PC-9 (cell line): ENCODE measurements at regions not wholly inside any gene's neighbourhood (a gene's known extent, or its start where the extent isn't known, plus 50 kb on each side); places are given as distances from the start of the nearest gene placed in this dataset.

Experiments
- BruUV-seq: library from RNA; stranded (reverse); fragments of 400-500 nt; replicated peaks from 2 replicates; lab custom pipeline; 2021; lab: Mats Ljungman, UMichigan
- CTCF ChIA-PET: fragments of 300-600 bp; sonication (Branson Sonifier 250); formaldehyde crosslinking; loops from one replicate; lab custom pipeline; 2022; ENCODE audit warnings: antibody characterized with exemption; lab: Charles Lee
- POLR2A ChIA-PET: fragments of 300-600 bp; sonication (Branson Sonifier 250); formaldehyde crosslinking; loops from one replicate; lab custom pipeline; 2022; ENCODE audit warnings: antibody characterized with exemption; ENCODE audit not compliant: unreplicated experiment; lab: Charles Lee
- DNase-seq, 2 experiments: peaks; one replicate each; pipeline versions ENCODE4 v3.0.0 to v3.0.0-alpha.2; 2015 to 2022; ENCODE audit warnings: mixed read lengths in 1 of 2
- H2AFZ ChIP-seq: fragments of 200-600 bp; sonication (generic); 2 replicates; pipeline ENCODE4 v1.8.1; 2017; ENCODE audit warnings: antibody characterized with exemption
- H3F3A ChIP-seq: fragments of 200-600 bp; sonication (generic); 2 replicates; pipeline ENCODE4 v1.8.1; 2017; ENCODE audit warnings: antibody characterized with exemption, mild to moderate bottlenecking, low read depth; ENCODE audit not compliant: insufficient read depth
- H3K27ac ChIP-seq: fragments of 200-600 bp; sonication (generic); 2 replicates; pipeline ENCODE4 v1.6.1; 2016; ENCODE audit warnings: mixed run types
- H3K27me3 ChIP-seq: fragments of 200-600 bp; sonication (generic); 2 replicates; pipeline ENCODE4 v1.6.1; 2016; ENCODE audit warnings: low read depth, mixed run types; ENCODE audit not compliant: insufficient read depth
- H3K36me3 ChIP-seq: fragments of 200-600 bp; sonication (generic); 2 replicates; pipeline ENCODE4 v1.6.1; 2016; ENCODE audit warnings: low read depth, mixed run types
- H3K4me1 ChIP-seq: fragments of 200-600 bp; sonication (generic); replicated peaks from 2 replicates; pipeline ENCODE4 v1.6.1; 2016; ENCODE audit warnings: mixed run types; ENCODE audit not compliant: insufficient read depth
- H3K4me2 ChIP-seq: fragments of 200-600 bp; sonication (generic); 2 replicates; pipeline ENCODE4 v1.6.1; 2017; ENCODE audit warnings: mixed run types
- H3K4me3 ChIP-seq: fragments of 200-600 bp; sonication (generic); 2 replicates; pipeline ENCODE4 v1.6.1; 2016; ENCODE audit warnings: mixed run types
- H3K79me2 ChIP-seq: fragments of 200-600 bp; sonication (generic); 2 replicates; pipeline ENCODE4 v1.6.1; 2017; ENCODE audit warnings: low read depth, mixed run types
- H3K9me2 ChIP-seq: fragments of 200-600 bp; sonication (generic); 2 replicates; pipeline ENCODE4 v1.8.1; 2017; ENCODE audit warnings: mild to moderate bottlenecking; ENCODE audit not compliant: insufficient read depth
- H3K9me3 ChIP-seq: fragments of 200-600 bp; sonication (generic); 2 replicates; pipeline ENCODE4 v1.8.1; 2016; ENCODE audit warnings: low read depth; ENCODE audit not compliant: insufficient read depth
- H4K20me1 ChIP-seq: fragments of 200-600 bp; sonication (generic); 2 replicates; pipeline ENCODE4 v1.8.1; 2017; ENCODE audit not compliant: insufficient read depth
- CTCF ChIP-seq: fragments of 200-600 bp; sonication (generic); conservative IDR thresholded peaks from 2 replicates; pipeline ENCODE4 v1.6.1; 2017; ENCODE audit warnings: mixed run types, antibody characterized with exemption, mild to moderate bottlenecking, moderate library complexity
- EZH2 ChIP-seq: fragments of 200-600 bp; sonication (generic); IDR thresholded peaks from 2 replicates; pipeline ENCODE4 v1.8.0; 2017; ENCODE audit warnings: antibody characterized with exemption, low read depth
- intact Hi-C: fragments of 100-400 bp; cut with micrococcal nuclease; formaldehyde crosslinking; loops from one replicate; pipeline ENCODE4 v1.10.0; 2022; ENCODE audit not compliant: unreplicated experiment

DNA sequence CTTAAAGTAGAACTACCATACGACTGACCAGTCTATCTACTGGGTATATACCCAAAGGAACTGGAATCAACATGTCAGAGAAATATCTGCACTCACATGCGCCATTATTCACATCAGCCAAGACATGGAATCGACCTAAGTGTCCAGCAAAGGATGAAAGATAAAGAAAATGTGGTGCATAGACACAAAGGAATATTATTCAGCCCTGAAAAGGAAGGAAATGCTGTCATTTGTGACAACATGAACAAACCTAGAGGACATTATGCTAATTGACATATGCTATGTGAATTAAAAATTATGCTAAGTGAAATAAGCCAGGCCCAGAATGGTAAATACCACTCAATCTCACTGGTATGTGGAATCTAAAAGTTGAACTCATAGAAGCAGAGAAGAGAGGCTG, 123.7 kb downstream of the KLF6 start:
- TF ChIP-seq EZH2 (no peak), CTCF (no peak)
- no peaks in the 10 kb centered on the region for H3K79me2 ChIP-seq
- no peaks in the 10 kb centered on the region for H3K36me3 ChIP-seq
- no peaks in the 10 kb centered on the region for H3F3A ChIP-seq
- H4K20me1 ChIP-seq, result no peaks in the 10 kb centered on the region
- CTCF ChIA-PET, result no interaction called here
- no peak overlapping the region for H3K27ac ChIP-seq
- DNase-seq, result no peak
- intact Hi-C loops, result no loop called here
- no peaks in the 10 kb centered on the region for H3K9me3 ChIP-seq
- BruUV-seq, result no TSS peak
- no peaks in the 10 kb centered on the region for H3K27me3 ChIP-seq
- H3K4me2 ChIP-seq, result no peak overlapping the region
- H3K4me1 ChIP-seq, result no peaks in the 10 kb centered on the region
- no peaks in the 10 kb centered on the region for H3K9me2 ChIP-seq
- POLR2A ChIA-PET, result no interaction called here
- H3K4me3 ChIP-seq, result no peak overlapping the region
- H2AFZ ChIP-seq, result no peak overlapping the region

- Histone ChIP-seq H2AFZ (no peak overlapping the region), H3K36me3 (no peaks in the 10 kb centered on the region), H3F3A (no peaks in the 10 kb centered on the region), H4K20me1 (no peaks in the 10 kb centered on the region), H3K79me2 (no peaks in the 10 kb centered on the region), H3K4me2 (no peak overlapping the region), H3K9me3 (no peaks in the 10 kb centered on the region), H3K4me3 (no peak overlapping the region), H3K4me1 (no peaks in the 10 kb centered on the region), H3K27ac (no peak overlapping the region), H3K27me3 (no peaks in the 10 kb centered on the region), H3K9me2 (no peaks in the 10 kb centered on the region)
- BruUV-seq, result no TSS peak
- CTCF ChIA-PET, result no interaction called here
- DNase-seq, result no peak
- POLR2A ChIA-PET, result no interaction called here
- TF ChIP-seq EZH2 (no peak), CTCF (no peak)
- intact Hi-C loops, result no loop called here
Measured at GRCh38 chr10:3660753-3661152, 124.3 kb downstream of the KLF6 start.

GRCh38 chr10:3659203-3659917, 125.6 kb downstream of the KLF6 start:
- Histone ChIP-seq H3K27me3 (no peaks in the 10 kb centered on the region), H3K79me2 (no peaks in the 10 kb centered on the region), H2AFZ (no peak overlapping the region), H3K4me2 (no peak overlapping the region), H3F3A (no peaks in the 10 kb centered on the region), H3K27ac (no peak overlapping the region), H4K20me1 (no peaks in the 10 kb centered on the region), H3K4me3 (no peak overlapping the region), H3K36me3 (no peaks in the 10 kb centered on the region), H3K4me1 (peaks cover 5% of the 10 kb centered on the region; the same call in 1 of the 2 replicates), H3K9me3 (no peaks in the 10 kb centered on the region), H3K9me2 (no peaks in the 10 kb centered on the region)
- ChIA-PET CTCF (no interaction called here), POLR2A (interaction anchor here (0.6 to 0.7 kb wide), 2 partner anchors 11 to 28 kb away, joined by 3 read pairs; no protein-coding TSS in a partner anchor)
- intact Hi-C loops, result no loop called here
- BruUV-seq, result no TSS peak
- no peak for DNase-seq
- TF ChIP-seq EZH2, result no peak
- no peak for TF ChIP-seq CTCF
